Endothelial cell of umbilical vein (primary cell): ENCODE measurements at regions not wholly inside any gene's neighbourhood (a gene's known extent, or its start where the extent isn't known, plus 50 kb on each side); places are given as distances from the start of the nearest gene placed in this dataset.

Source experiments
- BruUV-seq: library from RNA; stranded (reverse); fragments of 400-500 nt; replicated peaks from 2 replicates; lab custom pipeline; 2021; lab: Mats Ljungman, UMichigan
- CTCF ChIA-PET: fragments of 300-600, 350-600 bp; sonication (Branson Sonifier 250); formaldehyde crosslinking; loops from one replicate; lab custom pipeline; 2021; ENCODE audit warnings: antibody characterized with exemption, inconsistent platforms; lab: Charles Lee
- POLR2A ChIA-PET: fragments of 300-600, 350-600 bp; sonication (Branson Sonifier 250); formaldehyde crosslinking; loops from one replicate; lab custom pipeline; 2021; ENCODE audit warnings: antibody characterized with exemption, inconsistent platforms; lab: Charles Lee
- DNase-seq: peaks from one replicate; pipeline ENCODE4 v3.0.0-alpha.2; 2011; ENCODE audit warnings: low read depth, low spot score
- FAIRE-seq: peaks from 2 replicates; lab custom pipeline; 2011; peaks lifted over from hg19 to GRCh38; lab: Jason Lieb, UNC
- H2AFZ ChIP-seq: 2 replicates; pipeline ENCODE4 v1.6.0; 2012; ENCODE audit warnings: low read depth, low read length, control low read depth, inconsistent platforms
- H3K27ac ChIP-seq: 2 replicates; pipeline ENCODE4 v1.5.1; 2011; ENCODE audit warnings: low read depth, mild to moderate bottlenecking, control low read depth, low read length, moderate library complexity; ENCODE audit not compliant: insufficient read depth
- H3K27me3 ChIP-seq, 2 experiments: 2 replicates each; pipeline versions ENCODE4 v1.6.0 to v1.6.1; 2011; ENCODE audit warnings: low read length in 2 of 2, mixed read lengths in 1 of 2; ENCODE audit not compliant: control insufficient read depth in 2 of 2, insufficient read depth in 2 of 2
- H3K36me3 ChIP-seq, 2 experiments: 2 replicates in 1 of 2; 3 replicates in 1 of 2; pipeline ENCODE4 v1.5.1; 2011; ENCODE audit warnings: low read length in 2 of 2, mild to moderate bottlenecking in 1 of 2, moderate library complexity in 1 of 2; ENCODE audit not compliant: control insufficient read depth in 2 of 2, insufficient read depth in 2 of 2; ENCODE audit errors: extremely low read depth in 1 of 2
- H3K4me1 ChIP-seq: 3 replicates; pipeline ENCODE4 v1.5.1; 2011; ENCODE audit warnings: mild to moderate bottlenecking, low read length; ENCODE audit not compliant: control insufficient read depth, insufficient read depth; ENCODE audit errors: extremely low read depth
- H3K4me2 ChIP-seq: 2 replicates; pipeline ENCODE4 v1.6.1; 2011; ENCODE audit warnings: low read length, control low read depth, mixed read lengths; ENCODE audit not compliant: insufficient read depth
- H3K4me3 ChIP-seq, 3 experiments: fragments of 200-600 bp in 1 of 3; sonication (generic), shearing (Covaris generic) in 1 of 3; replicated peaks in 1 of 3; 2 replicates each; pipeline ENCODE4 v1.5.1; 2011 to 2016; ENCODE audit warnings: control low read depth in 3 of 3, low read length in 3 of 3, mild to moderate bottlenecking in 2 of 3, inconsistent platforms in 1 of 3, low read depth in 1 of 3, moderate library complexity in 1 of 3; ENCODE audit not compliant: insufficient read depth in 1 of 3
- H3K79me2 ChIP-seq: 2 replicates; pipeline ENCODE4 v1.6.0; 2012; ENCODE audit warnings: low read length, inconsistent platforms; ENCODE audit not compliant: control insufficient read depth, insufficient read depth
- H3K9ac ChIP-seq: replicated peaks from 2 replicates; pipeline ENCODE3; 2011; ENCODE audit warnings: low read length, control low read depth; ENCODE audit not compliant: insufficient read depth; ENCODE audit errors: extremely low read depth
- H3K9me1 ChIP-seq: replicated peaks from 3 replicates; pipeline ENCODE4 v1.6.0; 2011; ENCODE audit warnings: mild to moderate bottlenecking, low read length; ENCODE audit not compliant: control insufficient read depth, insufficient read depth; ENCODE audit errors: extremely low read depth
- H3K9me3 ChIP-seq: replicated peaks from 2 replicates; pipeline ENCODE4 v1.5.1; 2012; ENCODE audit warnings: low read length, inconsistent platforms; ENCODE audit not compliant: control insufficient read depth, insufficient read depth
- H4K20me1 ChIP-seq: replicated peaks from 2 replicates; pipeline ENCODE3; 2011; ENCODE audit warnings: mild to moderate bottlenecking, low read length; ENCODE audit not compliant: control insufficient read depth, insufficient read depth; ENCODE audit errors: extremely low read depth
- EZH2 ChIP-seq: IDR thresholded peaks from 2 replicates; pipeline ENCODE4 v1.6.1; 2012; ENCODE audit warnings: borderline replicate concordance, low read depth, mild to moderate bottlenecking, moderate library complexity, low read length, inconsistent platforms; ENCODE audit not compliant: severe bottlenecking
- FOS ChIP-seq: IDR thresholded peaks from 2 replicates; pipeline ENCODE4 v1.6.1; 2011; ENCODE audit warnings: mild to moderate bottlenecking, low read length, moderate library complexity, borderline replicate concordance; ENCODE audit not compliant: insufficient read depth
- GATA2 ChIP-seq: IDR thresholded peaks from 2 replicates; pipeline ENCODE4 v1.7.0; 2011; ENCODE audit warnings: low read depth, mild to moderate bottlenecking, moderate library complexity, mixed read lengths, low read length; ENCODE audit not compliant: insufficient read length, insufficient read depth
- JUN ChIP-seq: IDR thresholded peaks from 2 replicates; pipeline ENCODE4 v1.6.1; 2011; ENCODE audit warnings: borderline replicate concordance, low read depth; ENCODE audit not compliant: insufficient read length, insufficient read depth
- MYC ChIP-seq: IDR thresholded peaks from one replicate; pipeline ENCODE4 v1.6.1; 2011; ENCODE audit warnings: mild to moderate bottlenecking, low read depth, low read length
- POLR2A ChIP-seq: IDR thresholded peaks from 2 replicates; pipeline ENCODE4 v1.6.1; 2012; ENCODE audit warnings: low read depth, mild to moderate bottlenecking, control low read depth, low read length
- POLR2AphosphoS5 ChIP-seq: IDR thresholded peaks from 2 replicates; pipeline ENCODE4 v1.6.1; 2012; ENCODE audit warnings: low read depth, mild to moderate bottlenecking, control low read depth, low read length, moderate library complexity; ENCODE audit not compliant: insufficient read depth
- dilution Hi-C: fragments of 300-500 bp; cut with MboI; formaldehyde crosslinking; loops from one replicate; pipeline ENCODE4 v1.15.0; 2019; ENCODE audit warnings: low sequenced_read_pairs; ENCODE audit not compliant: extremely low pct_ligation_motif_present
- intact Hi-C: fragments of 100-400 bp; cut with micrococcal nuclease; formaldehyde crosslinking; loops from one replicate; pipeline ENCODE4 v1.10.0; 2022
- TF ChIP-seq, protein P1 (sequence below), 2 donors: IDR thresholded peaks; 1 replicate in 1 of 2; 2 replicates in 1 of 2; pipeline ENCODE4 v1.5.1; 2011; ENCODE audit warnings: low read length in 2 of 2, mild to moderate bottlenecking in 2 of 2, moderate library complexity in 2 of 2, control low read depth in 1 of 2, inconsistent platforms in 1 of 2, low read depth in 1 of 2; ENCODE audit not compliant: insufficient read depth in 1 of 2; ENCODE audit errors: extremely low read depth in 1 of 2
- TF ChIP-seq, protein P2 (sequence below): IDR thresholded peaks from 2 replicates; pipeline ENCODE4 v1.6.1; 2011; ENCODE audit not compliant: insufficient read depth, insufficient read length

DNA sequence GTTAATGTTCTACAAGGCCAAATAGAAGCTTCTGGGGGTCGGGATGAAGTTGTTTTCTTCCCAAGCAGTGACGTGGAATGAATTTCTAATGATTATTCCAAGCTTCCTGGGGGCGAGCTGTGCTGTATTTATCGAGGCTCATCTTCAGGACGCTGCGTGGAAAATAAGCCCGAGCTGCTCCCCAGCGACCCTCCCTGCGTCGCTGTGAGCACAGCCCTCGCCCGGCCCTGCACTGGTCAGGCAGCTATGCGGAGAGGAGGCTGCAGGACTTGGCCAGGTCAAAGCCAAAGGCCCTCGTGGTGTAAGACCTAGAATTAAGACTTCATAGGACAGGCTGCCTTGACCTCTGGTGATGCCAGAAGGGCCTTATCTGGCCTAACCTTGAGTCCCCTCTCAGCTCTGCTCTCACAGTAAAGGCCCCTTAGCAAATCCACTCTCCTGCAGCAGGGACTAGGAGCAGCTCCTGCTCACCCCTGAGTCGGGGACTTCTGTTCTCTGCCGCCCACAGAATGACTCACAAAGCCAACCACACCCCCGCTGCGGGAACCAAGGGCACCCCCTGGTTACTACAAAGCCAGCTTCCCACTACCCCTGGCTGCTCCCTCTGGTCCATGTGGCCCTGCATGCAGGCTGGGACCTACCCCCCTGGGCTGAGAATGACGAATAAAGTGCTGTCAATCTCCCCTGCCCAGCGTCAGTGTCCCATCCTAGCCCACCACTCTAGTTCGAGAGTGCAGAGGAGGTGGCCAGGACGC is 501.6 kb downstream of the TCERG1L start:
- Histone ChIP-seq H3K4me2 (no peak overlapping the region), H3K9me1 (no peaks in the 10 kb centered on the region), H3K9ac (no peak overlapping the region), H3K9me3 (peaks cover 10% of the 10 kb centered on the region), H3K27me3 (no peaks in the 10 kb centered on the region), H3K27ac (no peak overlapping the region), H3K79me2 (no peaks in the 10 kb centered on the region), H3K36me3 (no peaks in the 10 kb centered on the region), H2AFZ (no peak overlapping the region), H3K4me3 (no peak overlapping the region), H4K20me1 (no peaks in the 10 kb centered on the region), H3K4me1 (no peaks in the 10 kb centered on the region)
- FAIRE-seq = no peak
- no TSS peak for BruUV-seq
- TF ChIP-seq, protein P1, sequence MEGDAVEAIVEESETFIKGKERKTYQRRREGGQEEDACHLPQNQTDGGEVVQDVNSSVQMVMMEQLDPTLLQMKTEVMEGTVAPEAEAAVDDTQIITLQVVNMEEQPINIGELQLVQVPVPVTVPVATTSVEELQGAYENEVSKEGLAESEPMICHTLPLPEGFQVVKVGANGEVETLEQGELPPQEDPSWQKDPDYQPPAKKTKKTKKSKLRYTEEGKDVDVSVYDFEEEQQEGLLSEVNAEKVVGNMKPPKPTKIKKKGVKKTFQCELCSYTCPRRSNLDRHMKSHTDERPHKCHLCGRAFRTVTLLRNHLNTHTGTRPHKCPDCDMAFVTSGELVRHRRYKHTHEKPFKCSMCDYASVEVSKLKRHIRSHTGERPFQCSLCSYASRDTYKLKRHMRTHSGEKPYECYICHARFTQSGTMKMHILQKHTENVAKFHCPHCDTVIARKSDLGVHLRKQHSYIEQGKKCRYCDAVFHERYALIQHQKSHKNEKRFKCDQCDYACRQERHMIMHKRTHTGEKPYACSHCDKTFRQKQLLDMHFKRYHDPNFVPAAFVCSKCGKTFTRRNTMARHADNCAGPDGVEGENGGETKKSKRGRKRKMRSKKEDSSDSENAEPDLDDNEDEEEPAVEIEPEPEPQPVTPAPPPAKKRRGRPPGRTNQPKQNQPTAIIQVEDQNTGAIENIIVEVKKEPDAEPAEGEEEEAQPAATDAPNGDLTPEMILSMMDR (IDR thresholded peaks at IDR 0.05; ENCODE audit: extremely low read depth in 1 of 2, insufficient read depth in 1 of 2, low read depth in 1 of 2, low read length in 2 of 2) = no peak
- TF ChIP-seq POLR2A (no peak), MYC (no peak), EZH2 (no peak), FOS (no peak), POLR2AphosphoS5 (no peak), JUN (no peak), GATA2 (no peak)
- TF ChIP-seq, protein P2, sequence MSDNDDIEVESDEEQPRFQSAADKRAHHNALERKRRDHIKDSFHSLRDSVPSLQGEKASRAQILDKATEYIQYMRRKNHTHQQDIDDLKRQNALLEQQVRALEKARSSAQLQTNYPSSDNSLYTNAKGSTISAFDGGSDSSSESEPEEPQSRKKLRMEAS = no peak
- ChIA-PET POLR2A (no interaction called here), CTCF (no interaction called here)
- dilution Hi-C loops (no loop called here), intact Hi-C loops (no loop called here)
- no peak for DNase-seq
